ENCODE measurements at regions not wholly inside any gene's neighbourhood (a gene's known extent, or its start where the extent isn't known, plus 50 kb on each side); places are given as distances from the start of the nearest gene placed in this dataset.

DNA sequence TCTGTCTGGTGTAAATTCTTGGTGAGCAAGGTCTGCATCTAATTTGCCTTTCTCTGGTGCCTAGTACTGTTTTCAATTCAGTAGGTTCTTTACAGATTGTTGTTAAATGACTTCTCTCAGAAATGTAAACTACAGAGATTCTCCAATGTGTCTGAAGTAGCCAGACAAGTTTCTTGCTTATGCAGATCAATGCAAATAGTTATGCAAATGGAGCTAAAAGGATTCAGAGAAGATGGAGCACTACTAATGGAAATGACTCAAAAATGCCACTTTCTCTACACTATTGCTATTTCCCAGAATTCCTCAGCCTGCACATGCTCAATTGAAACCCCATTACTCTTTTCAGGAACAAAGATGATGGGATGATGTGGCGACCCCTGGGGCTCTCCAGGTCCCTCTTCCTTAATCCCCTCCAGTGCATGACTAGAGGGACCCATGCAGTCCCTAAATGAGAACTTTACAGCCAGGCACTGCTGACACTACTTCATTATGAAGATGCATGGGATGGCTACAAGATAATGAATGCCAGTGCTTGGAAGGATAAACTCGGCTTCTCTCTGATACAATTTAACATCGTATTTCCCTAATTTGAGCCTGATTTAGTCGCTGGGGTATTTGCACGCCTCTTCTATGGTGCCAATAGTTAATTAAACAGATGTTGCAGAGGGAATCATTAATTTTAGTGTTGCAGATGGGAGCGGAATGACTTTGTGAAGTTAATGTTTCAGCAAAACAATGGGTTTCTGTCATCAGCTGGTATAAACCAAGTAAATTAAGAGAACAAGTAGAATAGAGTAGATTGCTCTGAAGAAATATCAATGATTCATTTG, 753.2 kb downstream of the TLR4 start:
- H3K27ac Mint-ChIP-seq: no peak overlapping the region
- peak; percentile 71 for ATAC-seq
- no peaks in the 10 kb centered on the region for H3K36me3 Mint-ChIP-seq
- ChIA-PET POLR2A (no interaction called here), CTCF (no interaction called here)
- no peaks in the 10 kb centered on the region for H3K27me3 Mint-ChIP-seq (ENCODE audit: low read depth)
- DNase-seq (ENCODE audit: low spot score): no peak
- no peak overlapping the region for H3K4me3 Mint-ChIP-seq
- peaks cover 23% of the 10 kb centered on the region for H3K4me1 Mint-ChIP-seq
- TF ChIP-seq NR1H2 (CRISPR knock-in tag; IDR thresholded peaks at IDR 0.05) (no peak), ZNF138 (CRISPR knock-in tag; conservative IDR thresholded peaks at IDR 0.05) (no peak), NFYB (CRISPR knock-in tag; conservative IDR thresholded peaks at IDR 0.05; ENCODE audit: low read depth) (no peak), FOXJ3 (CRISPR knock-in tag; IDR thresholded peaks at IDR 0.05; ENCODE audit: borderline replicate concordance) (no peak), NFE2L1 (CRISPR knock-in tag; IDR thresholded peaks at IDR 0.05) (no peak), ZNF416 (CRISPR knock-in tag; IDR thresholded peaks at IDR 0.05) (no peak), EMX1 (CRISPR knock-in tag; IDR thresholded peaks at IDR 0.05) (no peak), KAT7 (CRISPR knock-in tag; IDR thresholded peaks at IDR 0.05; ENCODE audit: borderline replicate concordance) (no peak), JUN (CRISPR knock-in tag; IDR thresholded peaks at IDR 0.05) (no peak), TEAD1 (CRISPR knock-in tag; IDR thresholded peaks at IDR 0.05) (no peak), FOXK1 (CRISPR knock-in tag; IDR thresholded peaks at IDR 0.05) (no peak), NR3C1 (CRISPR knock-in tag; conservative IDR thresholded peaks at IDR 0.05; ENCODE audit: low read depth) (no peak), JAZF1 (CRISPR knock-in tag; IDR thresholded peaks at IDR 0.05) (no peak)
- TF ChIP-seq, protein P1, sequence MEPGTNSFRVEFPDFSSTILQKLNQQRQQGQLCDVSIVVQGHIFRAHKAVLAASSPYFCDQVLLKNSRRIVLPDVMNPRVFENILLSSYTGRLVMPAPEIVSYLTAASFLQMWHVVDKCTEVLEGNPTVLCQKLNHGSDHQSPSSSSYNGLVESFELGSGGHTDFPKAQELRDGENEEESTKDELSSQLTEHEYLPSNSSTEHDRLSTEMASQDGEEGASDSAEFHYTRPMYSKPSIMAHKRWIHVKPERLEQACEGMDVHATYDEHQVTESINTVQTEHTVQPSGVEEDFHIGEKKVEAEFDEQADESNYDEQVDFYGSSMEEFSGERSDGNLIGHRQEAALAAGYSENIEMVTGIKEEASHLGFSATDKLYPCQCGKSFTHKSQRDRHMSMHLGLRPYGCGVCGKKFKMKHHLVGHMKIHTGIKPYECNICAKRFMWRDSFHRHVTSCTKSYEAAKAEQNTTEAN (CRISPR knock-in tag; IDR thresholded peaks at IDR 0.05): no peak
- TF ChIP-seq, protein P2, sequence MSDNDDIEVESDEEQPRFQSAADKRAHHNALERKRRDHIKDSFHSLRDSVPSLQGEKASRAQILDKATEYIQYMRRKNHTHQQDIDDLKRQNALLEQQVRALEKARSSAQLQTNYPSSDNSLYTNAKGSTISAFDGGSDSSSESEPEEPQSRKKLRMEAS (CRISPR knock-in tag; IDR thresholded peaks at IDR 0.05): no peak
- TF ChIP-seq, protein P3, sequence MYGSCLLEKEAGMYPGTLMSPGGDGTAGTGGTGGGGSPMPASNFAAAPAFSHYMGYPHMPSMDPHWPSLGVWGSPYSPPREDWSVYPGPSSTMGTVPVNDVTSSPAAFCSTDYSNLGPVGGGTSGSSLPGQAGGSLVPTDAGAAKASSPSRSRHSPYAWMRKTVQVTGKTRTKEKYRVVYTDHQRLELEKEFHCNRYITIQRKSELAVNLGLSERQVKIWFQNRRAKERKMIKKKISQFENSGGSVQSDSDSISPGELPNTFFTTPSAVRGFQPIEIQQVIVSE (CRISPR knock-in tag; IDR thresholded peaks at IDR 0.05; ENCODE audit: borderline replicate concordance): no peak
- TF ChIP-seq, protein P4, sequence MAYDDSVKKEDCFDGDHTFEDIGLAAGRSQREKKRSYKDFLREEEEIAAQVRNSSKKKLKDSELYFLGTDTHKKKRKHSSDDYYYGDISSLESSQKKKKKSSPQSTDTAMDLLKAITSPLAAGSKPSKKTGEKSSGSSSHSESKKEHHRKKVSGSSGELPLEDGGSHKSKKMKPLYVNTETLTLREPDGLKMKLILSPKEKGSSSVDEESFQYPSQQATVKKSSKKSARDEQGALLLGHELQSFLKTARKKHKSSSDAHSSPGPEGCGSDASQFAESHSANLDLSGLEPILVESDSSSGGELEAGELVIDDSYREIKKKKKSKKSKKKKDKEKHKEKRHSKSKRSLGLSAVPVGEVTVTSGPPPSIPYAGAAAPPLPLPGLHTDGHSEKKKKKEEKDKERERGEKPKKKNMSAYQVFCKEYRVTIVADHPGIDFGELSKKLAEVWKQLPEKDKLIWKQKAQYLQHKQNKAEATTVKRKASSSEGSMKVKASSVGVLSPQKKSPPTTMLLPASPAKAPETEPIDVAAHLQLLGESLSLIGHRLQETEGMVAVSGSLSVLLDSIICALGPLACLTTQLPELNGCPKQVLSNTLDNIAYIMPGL (CRISPR knock-in tag; IDR thresholded peaks at IDR 0.05): no peak
- TF ChIP-seq, protein P5, sequence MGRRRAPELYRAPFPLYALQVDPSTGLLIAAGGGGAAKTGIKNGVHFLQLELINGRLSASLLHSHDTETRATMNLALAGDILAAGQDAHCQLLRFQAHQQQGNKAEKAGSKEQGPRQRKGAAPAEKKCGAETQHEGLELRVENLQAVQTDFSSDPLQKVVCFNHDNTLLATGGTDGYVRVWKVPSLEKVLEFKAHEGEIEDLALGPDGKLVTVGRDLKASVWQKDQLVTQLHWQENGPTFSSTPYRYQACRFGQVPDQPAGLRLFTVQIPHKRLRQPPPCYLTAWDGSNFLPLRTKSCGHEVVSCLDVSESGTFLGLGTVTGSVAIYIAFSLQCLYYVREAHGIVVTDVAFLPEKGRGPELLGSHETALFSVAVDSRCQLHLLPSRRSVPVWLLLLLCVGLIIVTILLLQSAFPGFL (CRISPR knock-in tag; IDR thresholded peaks at IDR 0.05; ENCODE audit: borderline replicate concordance): no peak
- H3K9me3 Mint-ChIP-seq: no peaks in the 10 kb centered on the region

DNA sequence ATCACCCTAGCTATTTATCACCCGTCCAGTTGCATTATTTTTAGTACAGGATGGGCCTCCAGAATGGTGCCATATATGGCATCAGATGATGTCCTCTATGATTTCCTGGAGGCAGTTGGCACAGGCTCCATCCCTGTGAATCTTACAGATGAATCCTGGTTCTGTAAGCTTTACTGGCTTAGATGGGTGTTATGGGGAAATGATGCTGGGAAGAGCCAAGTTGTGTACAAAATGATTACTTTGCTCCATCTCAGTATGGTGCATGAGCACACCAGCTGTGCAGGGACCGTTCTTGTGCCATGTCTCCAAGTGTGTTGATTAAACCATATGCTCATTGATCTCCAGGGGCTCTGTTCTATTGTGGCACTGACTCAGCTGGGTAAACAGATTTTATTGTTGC, 755.7 kb downstream of the TLR4 start:
- Mint-ChIP-seq H3K27me3 (ENCODE audit: low read depth) (no peaks in the 10 kb centered on the region), H3K4me3 (no peak overlapping the region), H3K36me3 (no peaks in the 10 kb centered on the region), H3K27ac (no peak overlapping the region), H3K9me3 (no peaks in the 10 kb centered on the region), H3K4me1 (peaks cover 21% of the 10 kb centered on the region)
- ATAC-seq: no peak
- CTCF ChIA-PET: no interaction called here
- no peak for DNase-seq (ENCODE audit: low spot score)
- POLR2A ChIA-PET: no interaction called here
- TF ChIP-seq ELF4 (CRISPR knock-in tag; IDR thresholded peaks at IDR 0.05; ENCODE audit: low read depth): no peak

Data from WTC11 (cell line).